ENCODE measurements at regions not wholly inside any gene's neighbourhood (a gene's known extent, or its start where the extent isn't known, plus 50 kb on each side); places are given as distances from the start of the nearest gene placed in this dataset.

DNA sequence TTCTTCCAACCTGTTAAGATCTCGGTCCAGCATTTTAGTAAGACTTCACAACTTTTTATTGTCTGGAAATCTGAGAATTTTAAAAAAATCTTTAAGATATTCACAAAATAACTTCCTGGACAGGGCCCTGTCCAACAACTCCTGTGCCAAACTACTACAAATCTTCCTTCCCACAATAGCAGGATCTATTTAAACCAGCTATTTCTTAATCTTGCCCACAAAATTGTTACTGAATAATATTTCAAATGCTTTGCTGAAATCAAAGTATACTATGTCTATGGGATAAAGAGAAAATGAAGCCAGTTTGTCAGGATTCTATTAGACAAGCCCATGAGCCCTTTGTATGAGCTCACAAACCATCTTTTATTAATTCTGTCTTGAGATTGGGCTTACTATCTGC, 104.1 kb upstream of the DDIT4L start:
- BruUV-seq (replicated peaks) = no TSS peak
- CTCF ChIA-PET = interaction anchor here (0.7 kb wide), 1 partner anchor 18 kb away, joined by 15 read pairs; no protein-coding TSS in a partner anchor
- Histone ChIP-seq H3K9me3 (ENCODE audit: control insufficient read depth, insufficient read depth, low read depth, low read length) (no peaks in the 10 kb centered on the region), H3K27me3 (ENCODE audit: control insufficient read depth, insufficient read depth, low read length) (no peaks in the 10 kb centered on the region), H3K4me1 (ENCODE audit: control insufficient read depth, insufficient read depth, low read length) (no peaks in the 10 kb centered on the region), H3K27ac (ENCODE audit: low read length) (no peak overlapping the region), H3K4me3 (ENCODE audit: low read depth in 2 of 2, low read length in 2 of 2) (no peak overlapping the region), H3K36me3 (ENCODE audit: control insufficient read depth, insufficient read depth, low read length) (no peaks in the 10 kb centered on the region)
- ATAC-seq = no peak
- DNase-seq (ENCODE audit: low read depth, low spot score) = no peak
- in situ Hi-C loops (cut with HindIII; ENCODE audit: low pct_unique_long_range_greater_than_20kb, low sequenced_read_pairs) = no loop called here
- no peak for TF ChIP-seq TCF7L2 (IDR thresholded peaks at IDR 0.05; ENCODE audit: low read depth, low read length)
- no peak for TF ChIP-seq SIN3A (IDR thresholded peaks at IDR 0.05; ENCODE audit: borderline replicate concordance, insufficient read depth, low read depth, low read length)
- TF ChIP-seq POLR2AphosphoS5 (IDR thresholded peaks at IDR 0.05; ENCODE audit: low read depth, low read length) = no peak
- TF ChIP-seq, protein P1, sequence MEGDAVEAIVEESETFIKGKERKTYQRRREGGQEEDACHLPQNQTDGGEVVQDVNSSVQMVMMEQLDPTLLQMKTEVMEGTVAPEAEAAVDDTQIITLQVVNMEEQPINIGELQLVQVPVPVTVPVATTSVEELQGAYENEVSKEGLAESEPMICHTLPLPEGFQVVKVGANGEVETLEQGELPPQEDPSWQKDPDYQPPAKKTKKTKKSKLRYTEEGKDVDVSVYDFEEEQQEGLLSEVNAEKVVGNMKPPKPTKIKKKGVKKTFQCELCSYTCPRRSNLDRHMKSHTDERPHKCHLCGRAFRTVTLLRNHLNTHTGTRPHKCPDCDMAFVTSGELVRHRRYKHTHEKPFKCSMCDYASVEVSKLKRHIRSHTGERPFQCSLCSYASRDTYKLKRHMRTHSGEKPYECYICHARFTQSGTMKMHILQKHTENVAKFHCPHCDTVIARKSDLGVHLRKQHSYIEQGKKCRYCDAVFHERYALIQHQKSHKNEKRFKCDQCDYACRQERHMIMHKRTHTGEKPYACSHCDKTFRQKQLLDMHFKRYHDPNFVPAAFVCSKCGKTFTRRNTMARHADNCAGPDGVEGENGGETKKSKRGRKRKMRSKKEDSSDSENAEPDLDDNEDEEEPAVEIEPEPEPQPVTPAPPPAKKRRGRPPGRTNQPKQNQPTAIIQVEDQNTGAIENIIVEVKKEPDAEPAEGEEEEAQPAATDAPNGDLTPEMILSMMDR (IDR thresholded peaks at IDR 0.05) = no peak
- TF ChIP-seq, protein P2, sequence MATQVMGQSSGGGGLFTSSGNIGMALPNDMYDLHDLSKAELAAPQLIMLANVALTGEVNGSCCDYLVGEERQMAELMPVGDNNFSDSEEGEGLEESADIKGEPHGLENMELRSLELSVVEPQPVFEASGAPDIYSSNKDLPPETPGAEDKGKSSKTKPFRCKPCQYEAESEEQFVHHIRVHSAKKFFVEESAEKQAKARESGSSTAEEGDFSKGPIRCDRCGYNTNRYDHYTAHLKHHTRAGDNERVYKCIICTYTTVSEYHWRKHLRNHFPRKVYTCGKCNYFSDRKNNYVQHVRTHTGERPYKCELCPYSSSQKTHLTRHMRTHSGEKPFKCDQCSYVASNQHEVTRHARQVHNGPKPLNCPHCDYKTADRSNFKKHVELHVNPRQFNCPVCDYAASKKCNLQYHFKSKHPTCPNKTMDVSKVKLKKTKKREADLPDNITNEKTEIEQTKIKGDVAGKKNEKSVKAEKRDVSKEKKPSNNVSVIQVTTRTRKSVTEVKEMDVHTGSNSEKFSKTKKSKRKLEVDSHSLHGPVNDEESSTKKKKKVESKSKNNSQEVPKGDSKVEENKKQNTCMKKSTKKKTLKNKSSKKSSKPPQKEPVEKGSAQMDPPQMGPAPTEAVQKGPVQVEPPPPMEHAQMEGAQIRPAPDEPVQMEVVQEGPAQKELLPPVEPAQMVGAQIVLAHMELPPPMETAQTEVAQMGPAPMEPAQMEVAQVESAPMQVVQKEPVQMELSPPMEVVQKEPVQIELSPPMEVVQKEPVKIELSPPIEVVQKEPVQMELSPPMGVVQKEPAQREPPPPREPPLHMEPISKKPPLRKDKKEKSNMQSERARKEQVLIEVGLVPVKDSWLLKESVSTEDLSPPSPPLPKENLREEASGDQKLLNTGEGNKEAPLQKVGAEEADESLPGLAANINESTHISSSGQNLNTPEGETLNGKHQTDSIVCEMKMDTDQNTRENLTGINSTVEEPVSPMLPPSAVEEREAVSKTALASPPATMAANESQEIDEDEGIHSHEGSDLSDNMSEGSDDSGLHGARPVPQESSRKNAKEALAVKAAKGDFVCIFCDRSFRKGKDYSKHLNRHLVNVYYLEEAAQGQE (IDR thresholded peaks at IDR 0.05; ENCODE audit: insufficient read depth in 1 of 2, low read depth in 2 of 2, low read length in 1 of 2) = no peak
- intact Hi-C loops (cut with micrococcal nuclease; ENCODE audit: unreplicated experiment) = no loop called here
- POLR2A ChIA-PET = no interaction called here

DNA sequence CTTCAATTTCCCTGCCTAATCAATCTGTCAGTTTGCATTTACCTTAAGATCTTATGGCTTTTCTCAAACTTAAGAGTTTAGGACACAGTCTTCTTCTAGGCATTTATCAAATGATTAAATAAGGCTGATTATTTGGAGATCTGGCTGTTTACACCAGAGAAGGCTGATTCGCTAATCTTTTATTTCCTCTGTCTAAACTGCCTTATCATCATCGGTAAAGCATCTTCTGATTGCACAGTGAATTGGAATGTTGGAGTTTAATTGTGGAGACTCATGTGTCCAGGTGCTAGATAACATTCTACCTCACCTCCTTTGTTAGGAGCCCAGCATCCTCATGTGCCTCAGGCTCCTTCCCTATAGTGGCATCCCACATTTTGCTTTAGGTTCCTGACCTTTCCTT, 100.3 kb upstream of the DDIT4L start:
- H3K4me3 ChIP-seq (ENCODE audit: low read depth in 2 of 2, low read length in 2 of 2) = no peak overlapping the region
- no peak overlapping the region for H3K27ac ChIP-seq (ENCODE audit: low read length)
- no peaks in the 10 kb centered on the region for H3K36me3 ChIP-seq (ENCODE audit: control insufficient read depth, insufficient read depth, low read length)
- intact Hi-C loops (cut with micrococcal nuclease; ENCODE audit: unreplicated experiment) = no loop called here
- BruUV-seq (replicated peaks) = no TSS peak
- in situ Hi-C loops (cut with HindIII; ENCODE audit: low pct_unique_long_range_greater_than_20kb, low sequenced_read_pairs) = no loop called here
- no peaks in the 10 kb centered on the region for H3K27me3 ChIP-seq (ENCODE audit: control insufficient read depth, insufficient read depth, low read length)
- no peaks in the 10 kb centered on the region for H3K4me1 ChIP-seq (ENCODE audit: control insufficient read depth, insufficient read depth, low read length)
- POLR2A ChIA-PET = no interaction called here
- TF ChIP-seq, protein P2 (IDR thresholded peaks at IDR 0.05; ENCODE audit: insufficient read depth in 1 of 2, low read depth in 2 of 2, low read length in 1 of 2) = no peak
- no peak for TF ChIP-seq SIN3A (IDR thresholded peaks at IDR 0.05; ENCODE audit: borderline replicate concordance, insufficient read depth, low read depth, low read length)
- TF ChIP-seq, protein P1 (IDR thresholded peaks at IDR 0.05) = no peak
- no peak for TF ChIP-seq POLR2AphosphoS5 (IDR thresholded peaks at IDR 0.05; ENCODE audit: low read depth, low read length)
- no peak for TF ChIP-seq TCF7L2 (IDR thresholded peaks at IDR 0.05; ENCODE audit: low read depth, low read length)
- no peak for ATAC-seq
- no peak for DNase-seq (ENCODE audit: low read depth, low spot score)
- no peaks in the 10 kb centered on the region for H3K9me3 ChIP-seq (ENCODE audit: control insufficient read depth, insufficient read depth, low read depth, low read length)
- CTCF ChIA-PET = no interaction called here

All from Panc1 (cell line).